GM12892 (cell line): ENCODE measurements at regions not wholly inside any gene's neighbourhood (a gene's known extent, or its start where the extent isn't known, plus 50 kb on each side); places are given as distances from the start of the nearest gene placed in this dataset.

Experiments used
- POLR2AphosphoS5 ChIP-seq: IDR thresholded peaks from 2 replicates; pipeline ENCODE4 v1.6.1; 2011; ENCODE audit warnings: low read depth, low read length, control low read depth
- TAF1 ChIP-seq: IDR thresholded peaks from 2 replicates; pipeline ENCODE4 v1.6.1; 2011; ENCODE audit warnings: low read depth, mild to moderate bottlenecking, control low read depth, low read length, borderline replicate concordance

DNA sequence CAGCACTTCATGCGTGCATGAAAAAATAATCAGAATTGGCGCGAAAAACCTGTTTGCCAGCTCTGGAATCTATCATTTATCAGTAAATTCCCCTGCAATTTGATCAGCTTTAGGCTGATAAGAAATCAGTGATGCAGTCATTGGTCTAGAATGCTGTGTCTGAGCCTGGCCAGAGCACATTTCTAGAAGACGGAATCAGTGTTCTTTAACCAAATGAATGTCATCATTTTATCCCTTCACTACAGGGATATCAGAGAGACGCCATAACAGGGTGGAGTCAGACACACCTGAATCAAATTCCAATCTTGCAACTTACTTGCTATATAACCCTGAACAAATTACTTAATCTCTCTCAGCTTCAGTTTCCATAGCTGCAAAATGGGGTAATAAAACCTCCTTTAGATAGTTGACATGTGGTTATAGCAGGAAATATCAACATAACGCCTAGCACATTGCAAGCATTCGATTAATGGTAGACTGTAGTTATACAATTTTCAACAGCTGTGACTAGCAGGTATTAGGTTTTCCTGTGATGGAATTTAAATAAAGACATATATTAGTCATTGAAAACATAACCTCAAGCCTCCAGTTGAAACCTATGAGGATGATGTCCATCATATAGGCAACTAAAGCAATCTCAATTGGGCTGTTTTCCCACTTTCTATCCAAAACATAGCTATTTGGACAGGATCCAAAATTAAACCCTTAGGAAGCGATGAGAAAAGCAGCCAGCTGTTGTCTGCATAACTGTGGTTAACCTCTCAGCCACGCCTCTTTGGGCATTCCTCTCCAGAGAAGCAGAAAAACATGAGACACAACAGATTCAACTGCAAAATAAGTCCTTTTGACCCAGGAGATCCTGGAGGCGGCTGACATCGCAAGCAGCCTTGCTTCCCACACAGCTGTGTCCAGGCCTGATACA, 51.6 kb upstream of the UBL3 start:
- TF ChIP-seq POLR2AphosphoS5 (no peak), TAF1 (no peak)
